ENCODE measurements at regions not wholly inside any gene's neighbourhood (a gene's known extent, or its start where the extent isn't known, plus 50 kb on each side); places are given as distances from the start of the nearest gene placed in this dataset.

DNA sequence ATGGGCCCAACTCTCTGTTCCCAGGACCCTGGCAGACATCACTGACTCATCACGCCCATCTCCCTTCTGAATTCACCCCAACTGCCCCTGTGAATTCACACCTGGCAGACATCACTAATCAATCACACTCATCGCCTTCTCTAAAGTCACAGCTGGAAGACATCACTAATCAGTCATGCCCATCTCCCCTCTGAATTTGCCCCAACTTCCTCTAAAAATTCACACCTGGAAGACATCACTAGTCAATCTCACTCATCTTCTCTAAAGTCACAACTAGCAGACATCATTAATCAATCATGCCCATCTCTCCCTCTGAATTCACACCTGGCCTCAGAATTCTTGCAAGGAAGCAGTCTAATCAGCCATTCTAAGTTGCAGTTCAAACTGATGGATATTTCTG is 111.1 kb downstream of the FOXA2 start:
- no peak for TF ChIP-seq CTCF (CRISPR knock-in tag; IDR thresholded peaks at IDR 0.05)
- no peak for TF ChIP-seq ATF3 (CRISPR knock-in tag; IDR thresholded peaks at IDR 0.05)
- TF ChIP-seq NFIC (IDR thresholded peaks at IDR 0.05; ENCODE audit: low read length): no peak

All from HepG2 (cell line).